ENCODE measurements at regions not wholly inside any gene's neighbourhood (a gene's known extent, or its start where the extent isn't known, plus 50 kb on each side); places are given as distances from the start of the nearest gene placed in this dataset.
"Not testable (repeated sequence)": the region's sequence is repeated elsewhere in the genome, so short reads cannot be mapped to it uniquely, and the experiment has no call there.

- in situ Hi-C loops (cut with HindIII; ENCODE audit: low sequenced_read_pairs) = no loop called here
- no peak for DNase-seq (ENCODE audit: low read depth, low spot score)
- TF ChIP-seq CTCF (IDR thresholded peaks at IDR 0.05; ENCODE audit: low read depth, low read length) = no peak
- H3K4me3 ChIP-seq (ENCODE audit: low read depth, low read length) = no peak overlapping the region
Measured at GRCh38 chr4:164345756-164346155, 408.2 kb upstream of the SMIM31 start.

- peak; percentile 8 for DNase-seq (ENCODE audit: low read depth, low spot score)
- in situ Hi-C loops (cut with HindIII; ENCODE audit: low sequenced_read_pairs) = no loop called here
- no peak for TF ChIP-seq CTCF (IDR thresholded peaks at IDR 0.05; ENCODE audit: low read depth, low read length)
Measured at GRCh38 chr4:164350061-164350460, 403.9 kb upstream of the SMIM31 start.

GRCh38 chr4:164350716-164351115, 403.2 kb upstream of the SMIM31 start:
- in situ Hi-C loops (cut with HindIII; ENCODE audit: low sequenced_read_pairs); DNase-seq (ENCODE audit: low read depth, low spot score); H3K4me3 ChIP-seq (ENCODE audit: low read depth, low read length): not testable (repeated sequence)

More at GRCh38 chr4:164350061-164350460, 403.9 kb upstream of the SMIM31 start:
- H3K4me3 ChIP-seq (ENCODE audit: low read depth, low read length) = no peak overlapping the region

GRCh38 chr4:164357957-164358356, 396.0 kb upstream of the SMIM31 start:
- H3K4me3 ChIP-seq (ENCODE audit: low read depth, low read length) = no peak overlapping the region
- no peak for TF ChIP-seq CTCF (IDR thresholded peaks at IDR 0.05; ENCODE audit: low read depth, low read length)
- in situ Hi-C loops (cut with HindIII; ENCODE audit: low sequenced_read_pairs) = no loop called here
- no peak for DNase-seq (ENCODE audit: low read depth, low spot score)

DNA sequence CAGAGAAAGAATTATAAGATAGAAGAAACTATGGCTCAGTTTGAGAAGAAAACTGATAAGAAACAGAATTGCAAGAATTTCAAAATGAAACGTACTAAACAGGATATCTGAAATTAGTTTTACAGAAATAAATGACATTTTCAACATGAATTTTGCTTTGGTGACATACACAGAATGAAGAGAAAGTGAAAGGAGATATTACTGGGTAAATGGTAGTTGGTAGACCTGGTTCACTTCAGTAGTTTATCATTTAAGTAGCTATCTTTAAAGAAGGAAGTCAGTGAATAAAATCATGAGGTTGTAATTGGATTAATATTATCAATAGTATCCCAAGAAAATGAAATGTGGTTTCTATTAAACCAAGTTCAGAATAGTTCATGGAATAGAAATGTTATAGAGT, 395.5 kb upstream of the SMIM31 start:
- no peak for TF ChIP-seq CTCF (IDR thresholded peaks at IDR 0.05; ENCODE audit: low read depth, low read length)
- in situ Hi-C loops (cut with HindIII; ENCODE audit: low sequenced_read_pairs) = no loop called here
- H3K4me3 ChIP-seq (ENCODE audit: low read depth, low read length) = no peak overlapping the region
- DNase-seq (ENCODE audit: low read depth, low spot score) = no peak

GRCh38 chr4:164359881-164360280, 394.1 kb upstream of the SMIM31 start:
- in situ Hi-C loops (cut with HindIII; ENCODE audit: low sequenced_read_pairs) = no loop called here
- DNase-seq (ENCODE audit: low read depth, low spot score) = no peak
- no peak for TF ChIP-seq CTCF (IDR thresholded peaks at IDR 0.05; ENCODE audit: low read depth, low read length)
- H3K4me3 ChIP-seq (ENCODE audit: low read depth, low read length) = no peak overlapping the region

- H3K4me3 ChIP-seq (ENCODE audit: low read depth, low read length) = no peak overlapping the region
- TF ChIP-seq CTCF (IDR thresholded peaks at IDR 0.05; ENCODE audit: low read depth, low read length) = no peak
- DNase-seq (ENCODE audit: low read depth, low spot score) = no peak
- in situ Hi-C loops (cut with HindIII; ENCODE audit: low sequenced_read_pairs) = no loop called here
Measured at GRCh38 chr4:164368894-164369293, 385.0 kb upstream of the SMIM31 start.
